Ureter (tissue), 1 donor: ENCODE measurements at regions not wholly inside any gene's neighbourhood (a gene's known extent, or its start where the extent isn't known, plus 50 kb on each side); places are given as distances from the start of the nearest gene placed in this dataset.

Source experiments
- DNase-seq: peaks from one replicate; pipeline ENCODE4 v3.0.0-alpha.2; 2020; ENCODE audit warnings: low spot score
- donor health status: DM: yes; HTN: yes; CAD: no.

DNA sequence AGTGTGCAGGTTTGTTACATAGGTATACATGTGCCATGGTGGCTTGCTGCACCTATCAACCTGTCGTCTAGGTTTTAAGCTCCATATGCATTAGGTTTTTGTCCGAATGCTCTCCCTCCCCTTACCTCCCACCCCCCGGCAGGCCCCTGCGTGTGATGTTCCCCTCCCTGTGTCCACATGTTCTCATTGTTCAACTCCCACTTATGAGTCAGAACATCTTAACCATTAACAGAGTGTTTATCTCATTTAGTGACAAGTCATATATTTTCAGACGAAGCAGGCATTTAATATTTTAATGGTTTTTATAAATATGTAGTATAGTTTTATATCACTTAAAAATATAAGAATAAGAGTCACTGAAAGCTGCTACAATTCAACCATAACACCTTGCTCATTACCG lies 780.5 kb upstream of the ARGLU1 start:
- DNase-seq: no peak

DNA sequence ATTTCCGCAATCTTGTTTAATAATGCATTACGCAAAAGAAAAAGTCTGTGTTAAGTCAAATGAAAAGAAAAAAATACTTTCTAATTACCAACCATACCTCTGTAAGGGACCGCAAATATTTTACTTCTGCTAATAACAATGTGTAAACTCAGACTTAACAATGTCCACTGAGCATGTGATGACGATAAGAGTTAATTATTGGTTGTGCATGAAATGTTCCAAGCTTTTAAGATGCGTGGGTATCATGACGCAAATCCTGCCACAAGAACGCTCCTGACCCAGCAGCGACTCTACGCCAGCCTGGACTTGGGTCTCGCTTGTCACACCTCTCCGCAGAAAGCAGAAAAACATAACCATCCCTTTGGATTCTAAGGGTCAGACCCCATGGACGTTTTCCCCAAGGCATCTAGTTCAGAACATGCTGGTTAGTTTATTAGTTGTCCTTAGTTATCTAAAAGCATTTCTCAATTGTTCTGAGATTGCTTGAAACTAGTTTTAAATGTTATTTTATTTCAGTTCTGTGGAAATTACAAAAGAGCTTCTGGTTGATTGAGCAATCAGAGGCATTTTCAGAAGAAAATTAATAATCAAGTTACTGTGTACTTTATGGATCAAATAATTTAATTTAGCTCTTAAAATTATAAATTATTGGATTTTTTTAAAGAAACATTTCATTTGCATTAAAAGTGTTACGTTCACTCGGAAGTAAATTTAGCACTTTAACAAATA lies 779.9 kb upstream of the ARGLU1 start:
- no peak for DNase-seq

DNA sequence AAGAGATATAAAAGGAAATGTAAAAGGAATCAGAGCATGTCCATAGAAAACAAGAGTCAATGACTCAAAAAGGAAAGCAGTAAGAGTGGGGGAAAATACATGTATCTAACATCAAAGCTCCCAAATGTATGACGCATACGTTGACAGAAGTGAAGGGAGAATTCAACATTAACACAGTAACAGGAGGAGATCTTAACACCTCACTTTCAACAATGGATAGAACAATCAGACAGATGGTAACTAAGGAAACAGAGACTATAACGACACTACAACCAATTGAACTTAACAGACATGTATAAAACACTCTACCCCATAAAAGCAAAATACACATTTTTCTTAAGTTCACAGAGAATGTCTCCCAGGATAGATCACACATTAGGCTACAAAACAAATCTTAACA lies 774.8 kb upstream of the ARGLU1 start:
- no peak for DNase-seq

GRCh38 chr13:107339209-107339608 lies 771.3 kb upstream of the ARGLU1 start:
- no peak for DNase-seq

DNA sequence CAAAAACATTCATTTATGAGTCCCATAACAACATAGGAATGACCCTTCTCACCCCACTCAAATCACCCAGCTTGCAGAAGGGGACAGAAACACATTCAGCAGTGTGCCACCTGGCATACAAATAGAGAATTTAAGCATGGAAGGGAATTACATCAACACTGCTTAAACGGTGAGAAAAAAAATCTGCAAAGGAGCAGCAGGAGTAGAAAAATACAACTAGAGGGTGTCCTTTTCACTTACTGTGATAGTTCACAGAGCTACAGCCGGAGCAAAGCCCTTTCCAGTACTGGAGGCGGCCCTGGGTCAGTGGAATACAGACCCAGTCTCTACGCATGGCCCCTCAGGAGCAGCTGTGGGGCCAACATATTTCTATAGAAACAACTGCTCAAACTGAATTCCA lies 764.3 kb upstream of the ARGLU1 start:
- DNase-seq: no peak

DNA sequence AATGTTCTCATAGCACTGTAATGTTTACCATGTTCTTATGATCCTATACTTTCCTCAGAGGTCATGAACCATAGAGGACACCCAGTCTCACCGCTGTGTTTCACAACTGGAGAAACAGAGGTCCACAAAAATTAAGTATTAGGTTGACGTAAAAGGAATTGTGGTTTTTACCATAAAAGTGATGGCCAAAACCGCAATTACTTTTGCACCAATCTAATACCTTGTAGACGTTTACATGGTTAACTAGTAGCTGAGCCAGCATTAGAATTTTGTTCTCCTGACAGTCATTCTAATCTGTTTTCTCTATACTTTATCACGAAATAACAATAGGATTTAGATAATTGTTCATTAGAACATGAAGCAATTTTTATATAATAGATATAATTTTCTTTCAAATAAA lies 763.4 kb upstream of the ARGLU1 start:
- DNase-seq: no peak

GRCh38 chr13:107330484-107330883 lies 762.5 kb upstream of the ARGLU1 start:
- no peak for DNase-seq

- no peak for DNase-seq
These were observed 762.1 kb upstream of the ARGLU1 start for GRCh38 chr13:107329991-107330390.

DNA sequence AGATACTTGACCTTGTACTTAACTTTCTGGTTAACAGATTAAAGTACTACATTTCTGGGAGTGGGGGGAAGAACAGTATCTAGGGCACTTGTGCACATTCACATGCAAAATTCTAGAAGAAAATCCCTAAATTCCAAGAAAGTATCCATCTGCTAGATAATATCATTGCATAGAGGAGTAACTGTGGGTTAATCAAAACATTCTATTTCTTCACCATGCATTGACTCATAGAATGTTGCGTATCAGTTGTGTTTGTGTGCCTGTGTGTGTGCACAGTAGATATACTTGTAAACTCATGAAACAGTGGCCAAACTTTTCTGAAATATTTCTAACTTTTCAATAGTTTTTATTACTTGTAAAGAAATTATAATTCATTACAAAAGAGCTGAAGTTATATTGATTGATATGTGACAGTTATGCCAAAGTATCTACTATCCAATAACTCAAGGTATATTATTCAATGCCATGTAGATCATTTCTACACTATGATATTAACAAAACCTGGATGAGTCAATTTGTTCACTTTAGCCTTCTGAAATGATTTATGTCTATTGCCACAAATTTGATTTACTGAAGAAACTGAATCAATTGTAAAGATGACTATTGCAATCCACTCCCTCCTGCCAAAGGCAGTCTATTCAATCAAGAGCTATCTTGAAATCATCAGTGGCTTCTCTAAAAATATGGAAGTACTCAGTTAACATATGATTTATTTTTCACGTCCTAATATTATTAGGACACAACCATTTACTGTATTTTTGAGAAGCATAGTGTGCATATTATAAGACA lies 756.7 kb upstream of the ARGLU1 start:
- DNase-seq: no peak

DNA sequence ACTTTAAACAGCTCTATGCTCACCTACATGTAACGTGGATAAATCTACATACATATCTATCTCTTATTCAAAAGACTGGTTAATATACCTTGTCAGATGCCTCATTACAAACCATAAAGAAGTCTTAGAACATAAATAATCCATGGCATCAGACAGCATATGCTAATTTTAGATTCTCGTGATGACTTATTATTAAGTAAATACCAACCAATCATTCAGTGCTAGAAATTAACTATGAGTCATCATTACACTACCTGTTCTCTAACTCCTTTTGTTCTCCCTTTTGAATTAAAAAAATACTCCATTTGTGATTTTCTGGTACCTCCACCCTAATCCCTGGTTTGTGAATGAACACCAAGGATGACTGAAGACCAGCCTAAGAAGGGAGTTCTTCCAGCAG lies 754.3 kb upstream of the ARGLU1 start:
- no peak for DNase-seq

GRCh38 chr13:107305178-107305577 lies 737.2 kb upstream of the ARGLU1 start:
- no peak for DNase-seq

GRCh38 chr13:107301724-107302374 lies 733.9 kb upstream of the ARGLU1 start:
- DNase-seq: no peak

DNA sequence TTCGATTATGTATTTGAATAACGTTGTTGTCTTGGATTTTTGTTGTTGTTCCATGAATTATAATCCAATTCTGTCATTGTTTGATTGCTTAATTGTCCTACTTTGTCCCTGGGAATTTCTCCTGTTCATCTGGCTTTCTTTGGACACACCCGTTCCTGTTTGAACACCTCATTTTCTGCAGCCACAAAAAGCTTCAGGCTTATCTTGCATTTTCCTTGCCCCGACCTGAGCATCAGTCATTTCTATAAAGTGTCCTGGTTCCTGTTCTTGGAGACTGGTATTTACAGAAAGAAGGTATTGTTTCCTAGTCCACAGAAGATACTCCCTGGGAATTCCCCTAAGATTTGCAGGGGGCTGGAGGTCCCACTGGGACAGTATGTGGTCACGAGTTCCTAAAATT lies 731.8 kb upstream of the ARGLU1 start:
- no peak for DNase-seq

GRCh38 chr13:107296804-107297203 lies 728.9 kb upstream of the ARGLU1 start:
- DNase-seq: no peak

GRCh38 chr13:107295416-107296140 lies 727.6 kb upstream of the ARGLU1 start:
- DNase-seq: no peak

DNA sequence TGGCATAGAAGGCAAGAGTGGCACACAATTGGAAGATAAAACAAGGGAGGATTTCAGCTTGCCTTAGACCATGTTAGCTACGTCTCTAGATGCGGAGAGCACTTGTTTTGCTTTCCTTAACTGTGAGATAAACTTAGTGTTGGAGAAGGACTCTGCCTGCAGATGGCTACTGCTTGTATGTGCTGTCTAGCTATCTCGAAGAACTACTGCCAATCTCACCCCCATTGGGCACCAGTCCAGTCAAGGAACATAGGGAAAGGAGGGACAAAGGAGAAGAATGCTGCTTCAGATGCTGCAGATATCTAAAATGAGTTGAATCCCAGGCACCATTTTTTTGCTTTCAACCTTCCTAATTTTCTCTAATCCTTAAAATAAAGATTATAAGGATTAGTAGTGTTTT lies 726.0 kb upstream of the ARGLU1 start:
- DNase-seq: no peak

GRCh38 chr13:107291875-107292274 lies 723.9 kb upstream of the ARGLU1 start:
- no peak for DNase-seq

DNA sequence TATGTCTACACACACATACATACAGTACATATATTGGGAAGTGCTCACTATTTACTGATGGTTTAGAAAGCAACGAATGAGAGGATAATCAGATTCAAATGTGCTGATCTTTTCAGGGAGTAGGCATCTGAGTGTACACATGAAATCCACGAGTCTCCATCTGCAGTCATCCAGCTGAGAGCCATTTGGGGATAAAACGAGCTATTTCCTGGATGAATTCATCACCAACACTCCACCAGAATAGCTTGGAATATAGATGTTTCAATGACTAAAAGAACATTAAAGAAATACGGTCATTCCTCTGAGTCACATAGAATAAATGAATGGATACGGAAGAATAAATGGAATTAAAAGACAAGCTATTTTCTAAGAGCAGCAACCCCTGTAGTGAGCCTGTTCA lies 721.6 kb upstream of the ARGLU1 start:
- no peak for DNase-seq

GRCh38 chr13:107284173-107284572 lies 716.2 kb upstream of the ARGLU1 start:
- no peak for DNase-seq

DNA sequence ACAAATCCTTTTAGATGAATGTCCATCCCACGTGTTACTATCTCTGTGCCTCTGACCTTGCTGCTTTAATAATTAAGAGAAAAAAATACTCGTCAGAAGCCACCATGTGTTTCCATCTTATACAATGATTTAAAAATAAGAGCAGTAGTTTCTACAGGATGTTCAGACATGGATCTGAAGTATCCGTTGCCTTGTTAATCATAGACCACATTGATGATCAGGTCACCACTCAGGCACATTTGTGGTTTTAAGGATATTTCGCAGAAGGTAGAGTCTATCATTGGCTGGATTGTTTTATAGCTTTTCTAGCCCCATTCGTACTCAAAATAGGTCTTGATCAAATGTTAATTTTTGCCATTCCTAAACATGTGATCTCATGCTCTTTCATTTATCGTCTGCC lies 710.0 kb upstream of the ARGLU1 start:
- no peak for DNase-seq

DNA sequence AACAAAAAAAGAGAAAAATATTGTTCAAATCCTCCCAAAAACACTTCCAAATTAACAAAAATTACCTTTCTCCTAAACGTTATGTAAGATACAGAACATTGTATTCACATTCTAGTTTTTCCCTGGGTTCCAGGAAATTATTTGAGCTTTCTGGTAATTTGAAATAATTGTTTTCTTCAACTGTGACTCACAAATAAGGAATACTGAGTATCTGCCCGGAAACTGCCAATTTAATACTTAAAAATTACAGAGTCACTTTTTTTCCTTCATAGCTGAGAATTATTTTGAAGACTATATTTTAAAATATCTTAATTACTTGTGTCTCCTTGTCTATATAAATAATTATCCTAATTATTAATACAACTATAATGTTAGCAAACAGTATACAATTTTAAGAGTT lies 709.0 kb upstream of the ARGLU1 start:
- no peak for DNase-seq

- no peak for DNase-seq
These were observed 708.1 kb upstream of the ARGLU1 start for GRCh38 chr13:107275945-107276614.
